OCI-LY3 (cell line): ENCODE measurements at regions not wholly inside any gene's neighbourhood (a gene's known extent, or its start where the extent isn't known, plus 50 kb on each side); places are given as distances from the start of the nearest gene placed in this dataset.
"Not testable (repeated sequence)": the region's sequence is repeated elsewhere in the genome, so short reads cannot be mapped to it uniquely, and the experiment has no call there.

ENCODE experiments used
- H2AFZ ChIP-seq: fragments of 200-600, 300-600 bp; shearing (Covaris generic); 2 replicates; pipeline ENCODE4 v1.6.0; 2014; ENCODE audit warnings: antibody characterized with exemption, low read depth, low read length
- H3K27ac ChIP-seq: fragments of 200-600, 300-600 bp; sonication (generic); 2 replicates; pipeline ENCODE4 v1.5.1; 2014; ENCODE audit warnings: mild to moderate bottlenecking, low read length, moderate library complexity, mixed read lengths
- H3K27me3 ChIP-seq: fragments of 200-600, 300-600 bp; sonication (generic); 2 replicates; pipeline ENCODE4 v1.6.1; 2014; ENCODE audit warnings: low read depth, low read length, mixed read lengths
- H3K36me3 ChIP-seq: fragments of 200-600, 300-600 bp; sonication (generic); replicated peaks from 2 replicates; pipeline ENCODE3; 2014; ENCODE audit warnings: low read depth, low read length, mixed read lengths
- H3K4me1 ChIP-seq: fragments of 300-600, 200-600 bp; sonication (generic); 2 replicates; pipeline ENCODE4 v1.6.1; 2014; ENCODE audit warnings: low read length, mixed read lengths
- H3K4me2 ChIP-seq: fragments of 200-600, 300-600 bp; sonication (generic); 2 replicates; pipeline ENCODE4 v1.6.1; 2014; ENCODE audit warnings: low read length, mixed read lengths
- H3K4me3 ChIP-seq: fragments of 300-600, 200-600 bp; sonication (generic); 2 replicates; pipeline ENCODE4 v1.5.1; 2014; ENCODE audit warnings: antibody characterized with exemption, mild to moderate bottlenecking, low read length, moderate library complexity
- H3K79me2 ChIP-seq: fragments of 300-600, 200-600 bp; shearing (Covaris generic); 2 replicates; pipeline ENCODE4 v1.6.1; 2014; ENCODE audit warnings: mild to moderate bottlenecking, low read length, mixed read lengths
- H3K9ac ChIP-seq: fragments of 300-600, 200-600 bp; shearing (Covaris generic); 2 replicates; pipeline ENCODE4 v1.6.0; 2014; ENCODE audit warnings: mild to moderate bottlenecking, low read length, moderate library complexity
- H3K9me3 ChIP-seq: fragments of 200-600, 300-600 bp; shearing (Covaris generic); 2 replicates; pipeline ENCODE4 v1.6.1; 2014; ENCODE audit warnings: low read length, mixed read lengths; ENCODE audit not compliant: insufficient read depth
- H4K20me1 ChIP-seq: fragments of 200-600, 300-600 bp; sonication (generic); 2 replicates; pipeline ENCODE4 v1.6.1; 2016; ENCODE audit warnings: low read length, mixed read lengths; ENCODE audit not compliant: insufficient read depth
- EZH2phosphoT487 ChIP-seq: fragments of 200-600 bp; shearing (Covaris generic); IDR thresholded peaks from 2 replicates; pipeline ENCODE4 v1.6.1; 2018; ENCODE audit warnings: antibody characterized with exemption, mixed run types, low read depth
- TF ChIP-seq, protein P1 (sequence below): fragments of 200-600, 300-600 bp; sonication (generic); IDR thresholded peaks from 2 replicates; pipeline ENCODE4 v1.5.1; 2014; ENCODE audit warnings: antibody characterized with exemption, low read length, low read depth

DNA sequence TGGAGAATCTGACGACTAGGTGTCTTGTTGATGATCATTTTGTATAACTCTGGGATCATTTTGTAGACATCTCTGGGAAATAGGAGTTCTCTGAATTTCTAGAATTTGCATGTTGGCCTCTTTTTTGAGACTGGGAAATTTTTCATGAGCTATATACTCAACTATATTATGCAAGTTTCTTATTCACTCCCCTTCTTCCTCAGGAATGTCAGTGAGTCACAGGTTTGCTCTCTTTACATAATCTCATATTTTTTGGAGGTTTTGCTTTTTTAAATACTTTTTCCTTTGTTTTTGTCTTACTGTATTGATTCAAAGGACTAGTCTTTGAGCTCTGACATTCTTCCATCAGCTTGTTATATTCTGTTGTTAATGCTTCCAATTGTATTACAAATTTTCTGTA lies 1324.2 kb downstream of the TECRL start:
- TF ChIP-seq, protein P1, sequence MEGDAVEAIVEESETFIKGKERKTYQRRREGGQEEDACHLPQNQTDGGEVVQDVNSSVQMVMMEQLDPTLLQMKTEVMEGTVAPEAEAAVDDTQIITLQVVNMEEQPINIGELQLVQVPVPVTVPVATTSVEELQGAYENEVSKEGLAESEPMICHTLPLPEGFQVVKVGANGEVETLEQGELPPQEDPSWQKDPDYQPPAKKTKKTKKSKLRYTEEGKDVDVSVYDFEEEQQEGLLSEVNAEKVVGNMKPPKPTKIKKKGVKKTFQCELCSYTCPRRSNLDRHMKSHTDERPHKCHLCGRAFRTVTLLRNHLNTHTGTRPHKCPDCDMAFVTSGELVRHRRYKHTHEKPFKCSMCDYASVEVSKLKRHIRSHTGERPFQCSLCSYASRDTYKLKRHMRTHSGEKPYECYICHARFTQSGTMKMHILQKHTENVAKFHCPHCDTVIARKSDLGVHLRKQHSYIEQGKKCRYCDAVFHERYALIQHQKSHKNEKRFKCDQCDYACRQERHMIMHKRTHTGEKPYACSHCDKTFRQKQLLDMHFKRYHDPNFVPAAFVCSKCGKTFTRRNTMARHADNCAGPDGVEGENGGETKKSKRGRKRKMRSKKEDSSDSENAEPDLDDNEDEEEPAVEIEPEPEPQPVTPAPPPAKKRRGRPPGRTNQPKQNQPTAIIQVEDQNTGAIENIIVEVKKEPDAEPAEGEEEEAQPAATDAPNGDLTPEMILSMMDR: no peak
- TF ChIP-seq EZH2phosphoT487: no peak
- Histone ChIP-seq H3K4me1 (no peaks in the 10 kb centered on the region), H3K36me3 (no peaks in the 10 kb centered on the region), H3K4me3 (no peak overlapping the region), H3K27me3 (no peaks in the 10 kb centered on the region), H4K20me1 (no peaks in the 10 kb centered on the region), H3K4me2 (no peak overlapping the region), H3K79me2 (no peaks in the 10 kb centered on the region), H3K9me3 (no peaks in the 10 kb centered on the region), H3K27ac (no peak overlapping the region), H3K9ac (no peak overlapping the region), H2AFZ (no peak overlapping the region)

DNA sequence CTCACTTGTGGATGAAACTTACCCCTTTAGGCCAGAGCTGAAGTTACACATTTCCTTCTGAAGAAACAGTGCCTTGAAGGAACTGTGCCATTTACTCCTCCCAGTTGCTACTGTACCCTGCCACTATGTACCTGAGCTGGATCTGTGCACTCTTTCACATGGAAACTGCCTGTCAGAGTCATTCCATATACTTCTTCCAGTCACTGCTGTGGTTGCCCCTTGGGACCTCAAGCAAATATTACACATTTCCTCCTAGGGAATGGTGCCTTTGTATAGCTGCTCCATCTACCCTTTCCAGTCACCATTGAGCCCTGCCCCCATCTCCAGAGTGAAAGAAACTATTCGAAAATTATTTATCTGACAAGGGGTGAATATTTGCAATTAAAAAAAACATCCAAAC lies 1328.3 kb downstream of the TECRL start:
- no peaks in the 10 kb centered on the region for H3K79me2 ChIP-seq
- no peak overlapping the region for H3K9ac ChIP-seq
- no peaks in the 10 kb centered on the region for H3K9me3 ChIP-seq
- no peaks in the 10 kb centered on the region for H3K4me1 ChIP-seq
- H3K4me2 ChIP-seq: no peak overlapping the region
- no peaks in the 10 kb centered on the region for H4K20me1 ChIP-seq
- no peak overlapping the region for H2AFZ ChIP-seq
- no peaks in the 10 kb centered on the region for H3K36me3 ChIP-seq
- TF ChIP-seq, protein P1: no peak
- TF ChIP-seq EZH2phosphoT487: no peak
- H3K4me3 ChIP-seq: no peak overlapping the region
- H3K27me3 ChIP-seq: no peaks in the 10 kb centered on the region
- H3K27ac ChIP-seq: no peak overlapping the region

DNA sequence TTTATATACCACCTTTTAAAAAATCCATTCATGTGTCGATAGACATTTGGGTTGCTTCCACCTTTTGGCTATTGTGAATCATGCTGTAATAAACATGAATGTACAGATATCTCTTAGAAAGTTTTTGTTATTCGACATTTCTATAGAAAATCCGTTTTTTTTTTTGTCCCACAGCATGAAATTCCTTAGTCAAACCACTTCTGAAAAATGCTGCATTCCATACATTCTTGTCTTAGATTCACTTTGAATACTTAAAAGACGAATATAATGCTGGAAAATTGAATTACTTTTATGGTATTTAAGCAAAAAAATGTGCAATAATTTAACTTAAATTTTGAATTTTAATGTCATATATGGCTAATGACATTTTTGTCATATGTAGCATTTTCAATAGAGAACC lies 1345.5 kb downstream of the TECRL start:
- no peaks in the 10 kb centered on the region for H3K27me3 ChIP-seq
- H3K36me3 ChIP-seq: no peaks in the 10 kb centered on the region
- H4K20me1 ChIP-seq: no peaks in the 10 kb centered on the region
- no peak overlapping the region for H3K4me2 ChIP-seq
- no peak overlapping the region for H3K27ac ChIP-seq
- H3K9ac ChIP-seq: no peak overlapping the region
- H3K79me2 ChIP-seq: no peaks in the 10 kb centered on the region
- no peak overlapping the region for H3K4me3 ChIP-seq
- H3K4me1 ChIP-seq: no peaks in the 10 kb centered on the region
- TF ChIP-seq, protein P1: no peak
- no peak for TF ChIP-seq EZH2phosphoT487
- H2AFZ ChIP-seq: no peak overlapping the region
- H3K9me3 ChIP-seq: no peaks in the 10 kb centered on the region

DNA sequence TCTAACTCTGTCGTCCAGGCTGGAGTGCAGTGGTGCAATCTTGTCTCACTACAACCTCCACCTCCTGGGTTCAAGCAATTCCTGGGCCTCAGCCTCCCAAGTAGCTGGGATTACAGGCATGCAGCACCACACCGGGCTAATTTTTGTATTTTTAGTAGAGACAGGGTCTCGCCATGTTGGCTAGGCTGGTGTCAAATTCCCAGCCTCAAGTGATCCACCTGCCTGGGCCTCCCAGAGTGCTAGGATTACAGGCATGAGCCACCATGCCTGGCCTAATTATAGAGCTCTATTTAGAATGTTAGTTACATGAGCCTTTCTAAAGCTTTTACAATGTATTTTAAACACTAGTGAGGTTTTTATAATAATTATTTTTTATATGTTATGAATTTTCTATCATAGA lies 1346.4 kb downstream of the TECRL start:
- H3K4me3 ChIP-seq, H3K27me3 ChIP-seq, H4K20me1 ChIP-seq, H3K4me1 ChIP-seq, H3K27ac ChIP-seq, H3K36me3 ChIP-seq, H3K79me2 ChIP-seq, H2AFZ ChIP-seq, H3K4me2 ChIP-seq, H3K9ac ChIP-seq, H3K9me3 ChIP-seq: not testable (repeated sequence)

DNA sequence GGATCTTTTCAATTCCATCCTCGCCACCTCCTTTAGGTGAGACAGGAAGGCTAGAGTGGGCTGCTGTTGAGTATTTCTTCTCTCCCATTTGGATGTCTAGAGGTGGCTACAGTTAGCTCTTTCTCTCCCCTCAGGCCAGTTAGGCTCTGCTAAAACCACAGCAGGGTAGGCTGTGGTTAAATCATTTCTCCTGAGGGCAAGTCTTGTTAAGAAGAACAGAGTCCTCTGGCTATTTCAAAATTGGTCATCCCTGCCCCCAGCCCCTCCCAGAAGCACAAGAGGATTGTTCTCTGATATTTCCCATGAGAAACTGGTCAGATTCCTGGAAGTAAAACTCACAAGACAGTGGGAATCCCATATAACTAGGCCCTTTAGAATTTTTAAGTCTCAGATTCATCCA lies 1359.5 kb downstream of the TECRL start:
- Histone ChIP-seq H3K9ac (no peak overlapping the region), H3K36me3 (no peaks in the 10 kb centered on the region), H3K4me2 (no peak overlapping the region), H3K9me3 (no peaks in the 10 kb centered on the region), H3K4me3 (no peak overlapping the region), H3K27ac (no peak overlapping the region), H2AFZ (no peak overlapping the region), H3K4me1 (no peaks in the 10 kb centered on the region), H3K79me2 (no peaks in the 10 kb centered on the region), H4K20me1 (no peaks in the 10 kb centered on the region), H3K27me3 (no peaks in the 10 kb centered on the region)
- TF ChIP-seq, protein P1: no peak
- no peak for TF ChIP-seq EZH2phosphoT487
